Activated CD4-positive, alpha-beta T cell treated with anti-CD3 and anti-CD28 coated beads for 1 hour (primary cell): ENCODE measurements at regions not wholly inside any gene's neighbourhood (a gene's known extent, or its start where the extent isn't known, plus 50 kb on each side); places are given as distances from the start of the nearest gene placed in this dataset.

Experiments used
- DNase-seq: peaks from one replicate; pipeline ENCODE4 v3.0.0-alpha.2; 2020

DNA sequence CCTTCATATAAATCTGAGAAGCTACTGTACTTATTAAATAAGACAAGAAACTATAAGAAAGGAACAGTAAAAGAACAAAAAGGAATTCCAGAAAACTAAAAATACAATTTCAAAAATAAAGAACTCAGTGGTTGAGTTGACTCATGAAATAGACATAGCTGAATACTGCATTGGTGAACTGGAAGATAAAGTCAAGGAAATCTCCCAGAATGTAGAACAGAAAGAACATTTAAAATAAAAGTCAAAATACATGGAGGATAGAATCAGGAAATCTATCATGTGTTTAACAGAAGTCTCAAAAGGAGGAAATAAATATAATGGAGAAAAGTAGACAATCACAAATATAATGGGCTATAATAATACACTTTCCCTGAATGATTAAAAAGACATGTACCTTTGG is 136.4 kb upstream of the PMFBP1 start:
- no peak for DNase-seq

DNA sequence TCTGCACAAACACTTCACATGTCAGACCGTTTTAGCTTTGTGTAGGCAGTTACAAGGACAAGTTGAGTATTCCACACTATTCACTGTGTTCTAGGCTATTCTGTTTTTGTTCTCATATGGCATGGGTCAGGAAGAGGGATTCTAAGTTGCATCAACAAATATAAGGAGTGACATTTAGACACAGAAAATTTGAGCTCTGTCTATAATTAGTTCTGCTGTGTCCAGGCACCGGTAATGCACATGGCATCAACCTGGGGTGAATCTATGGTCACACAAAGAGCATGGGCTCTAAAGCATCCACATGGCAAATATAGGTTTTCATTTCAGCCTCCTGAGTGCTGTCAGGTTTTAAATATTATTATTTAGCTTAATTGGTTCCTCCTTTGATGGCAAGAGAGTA is 130.4 kb upstream of the PMFBP1 start:
- no peak for DNase-seq

DNA sequence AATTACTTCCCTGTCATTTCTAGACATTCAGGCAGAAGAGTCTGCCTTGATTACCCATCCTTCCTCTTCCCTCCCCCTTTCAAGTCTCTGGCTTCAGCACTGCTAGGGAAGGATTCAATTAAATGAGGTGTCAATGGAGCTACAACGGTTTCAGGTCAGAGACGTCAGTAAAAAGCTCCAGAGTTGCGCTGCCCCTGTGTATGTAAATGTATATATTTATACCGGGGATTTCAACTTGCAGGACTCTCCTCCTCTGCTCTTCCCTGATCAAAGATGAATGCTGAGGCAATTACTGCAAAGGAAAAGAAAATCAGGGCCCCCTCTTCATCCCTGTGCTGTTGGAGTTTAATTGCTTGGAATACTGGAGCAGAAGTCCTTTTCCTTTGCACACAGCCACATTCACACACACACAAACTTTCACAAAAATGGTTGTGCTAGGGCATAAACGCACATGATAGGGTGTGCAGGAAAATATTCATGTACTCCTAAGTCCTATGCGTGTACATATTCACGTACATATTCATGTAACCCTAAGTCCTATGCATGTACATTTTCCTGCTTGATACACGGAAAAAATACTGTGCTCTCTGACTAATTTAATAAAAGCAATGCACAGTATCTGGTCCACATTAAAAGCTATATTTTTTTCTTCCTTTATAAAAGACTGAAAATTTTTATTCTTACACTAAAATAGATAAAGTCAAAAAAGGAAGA is 129.7 kb upstream of the PMFBP1 start:
- no peak for DNase-seq

DNA sequence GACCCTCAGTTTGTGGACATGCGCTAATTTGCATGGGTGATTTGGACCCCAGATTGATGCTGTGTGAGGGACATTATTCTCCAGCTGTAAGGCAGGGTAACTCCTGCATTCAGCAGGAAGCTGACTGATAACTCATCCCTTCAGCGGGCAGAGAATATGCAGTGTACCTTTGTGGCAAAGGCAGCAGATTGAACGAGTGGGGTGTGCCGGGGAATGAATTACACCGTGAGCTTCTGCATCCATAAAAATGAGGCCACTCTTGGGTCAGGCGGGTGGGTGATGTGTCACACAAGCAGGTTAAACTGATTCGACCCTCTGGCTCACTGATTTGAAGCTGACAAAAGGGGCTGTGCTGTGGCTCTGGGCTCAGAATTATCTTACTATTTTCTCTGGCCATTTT is 128.9 kb upstream of the PMFBP1 start:
- no peak for DNase-seq

DNA sequence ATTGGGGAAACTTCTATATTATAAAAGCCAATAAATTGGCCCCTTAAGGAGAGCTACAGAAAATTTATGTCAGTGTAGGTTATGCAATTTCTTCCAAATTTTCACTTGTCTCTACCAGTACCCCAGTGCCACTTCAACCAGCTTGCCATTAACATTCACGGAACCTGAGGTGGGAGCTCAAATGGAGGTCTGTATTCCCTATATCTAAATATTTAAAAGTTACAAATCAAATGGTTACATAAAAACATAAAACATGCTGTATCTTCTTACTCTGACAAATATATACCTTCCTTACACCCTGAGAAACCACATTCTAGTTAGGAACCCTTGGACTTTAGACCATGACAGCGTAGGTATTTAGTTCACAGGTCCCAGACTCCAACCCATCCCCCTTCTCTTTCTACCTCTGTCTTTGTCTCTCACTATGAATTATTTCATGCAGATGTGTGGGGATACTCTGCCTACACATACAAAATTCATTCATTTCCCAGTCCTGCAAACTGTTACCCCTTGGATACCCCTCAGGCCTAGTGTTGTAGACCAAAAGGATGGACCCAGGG is 127.8 kb upstream of the PMFBP1 start:
- DNase-seq = no peak

DNA sequence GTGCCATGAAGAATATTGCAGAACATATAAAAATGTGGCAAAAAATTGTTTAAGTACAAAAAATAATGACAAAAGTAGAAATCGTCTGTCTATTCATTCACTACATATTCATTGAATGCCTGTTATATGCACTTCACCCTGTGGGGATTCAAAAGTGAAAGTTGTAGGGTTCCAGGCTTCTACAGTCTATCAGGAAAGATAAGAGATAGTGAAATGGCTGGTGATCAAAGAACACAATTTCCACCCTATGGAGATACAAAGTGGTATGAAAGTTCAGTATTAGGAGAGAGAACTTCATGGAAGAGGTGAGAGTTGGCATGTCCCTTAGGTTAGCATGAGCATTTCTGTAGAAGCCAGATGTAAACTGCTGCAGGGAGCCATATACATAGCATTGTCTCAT is 127.0 kb upstream of the PMFBP1 start:
- DNase-seq = no peak

DNA sequence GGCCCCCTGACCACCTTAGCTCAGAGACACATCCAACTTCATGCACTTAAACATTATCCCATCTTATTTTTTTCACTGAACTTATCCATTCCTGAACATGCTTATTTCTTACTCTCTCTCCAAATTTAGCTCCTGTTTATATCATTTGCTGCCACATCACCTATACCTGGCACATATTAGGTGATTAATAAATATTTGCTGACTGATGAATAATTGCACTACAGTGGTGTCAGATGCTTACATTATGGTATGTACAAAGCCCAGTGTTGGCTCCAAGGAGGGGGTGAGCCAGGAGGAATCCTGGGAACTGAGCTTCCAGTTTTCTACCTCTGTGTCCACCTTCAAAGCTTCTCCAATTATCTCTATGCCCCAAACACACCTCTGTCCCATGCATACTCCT is 124.0 kb upstream of the PMFBP1 start:
- DNase-seq = no peak

DNA sequence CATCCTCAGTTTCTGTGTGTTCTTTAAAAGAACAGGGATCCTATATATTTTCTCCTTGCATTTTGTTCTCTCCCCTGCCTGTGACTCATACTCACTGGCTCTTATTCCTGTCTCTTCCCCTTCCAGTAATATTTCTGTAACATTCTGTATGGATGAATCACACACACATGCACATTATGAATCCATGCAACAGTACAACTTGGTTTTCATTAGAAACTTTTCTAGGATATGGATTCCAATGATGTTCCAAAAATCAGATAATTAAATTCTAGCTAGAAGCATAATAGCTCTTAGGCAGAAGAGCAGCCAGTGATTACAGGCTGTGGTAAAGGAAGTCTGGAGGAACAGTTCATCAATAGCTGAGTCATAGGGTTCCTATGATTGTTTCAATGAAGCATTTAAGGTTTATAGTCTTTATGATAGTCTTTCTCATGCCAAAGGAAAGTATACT is 119.6 kb upstream of the PMFBP1 start:
- no peak for DNase-seq

DNA sequence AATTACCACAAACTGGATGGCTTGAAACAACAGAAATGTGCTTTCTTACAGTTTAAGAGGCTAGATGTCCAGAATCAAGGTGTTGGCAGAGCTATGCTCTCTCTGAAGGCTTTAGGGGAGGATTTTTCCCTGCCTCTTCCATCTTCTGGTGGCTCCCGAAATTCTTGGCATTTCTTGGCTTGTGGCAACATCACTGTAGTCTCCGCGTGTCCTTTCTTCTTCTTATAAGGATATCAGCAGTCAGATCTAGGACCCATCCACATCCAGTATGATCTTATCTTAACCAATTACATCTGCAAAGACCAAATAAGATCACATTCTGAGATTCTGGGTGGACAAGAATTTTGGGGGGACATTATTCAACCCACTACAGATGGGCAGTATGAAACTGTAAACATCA is 119.2 kb upstream of the PMFBP1 start:
- DNase-seq = no peak

DNA sequence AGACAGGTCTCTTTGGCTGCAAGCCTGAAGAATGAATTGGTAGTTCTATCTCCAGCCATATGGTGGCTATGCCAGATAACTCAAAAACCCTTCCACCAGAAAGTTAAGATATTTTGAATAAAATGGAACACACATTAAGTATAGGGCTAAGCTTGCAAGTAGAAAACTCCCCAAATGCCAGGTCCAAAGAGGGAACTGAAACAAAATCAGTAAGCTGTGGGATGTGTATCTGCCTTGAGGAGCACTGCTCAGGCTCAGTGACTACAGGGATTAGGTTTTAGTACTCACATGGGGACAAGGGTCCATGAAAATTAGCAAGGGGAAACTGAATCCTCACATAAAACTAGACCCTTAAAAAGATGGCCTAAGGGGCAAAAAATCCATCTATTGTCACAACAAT is 115.7 kb upstream of the PMFBP1 start:
- DNase-seq = no peak

DNA sequence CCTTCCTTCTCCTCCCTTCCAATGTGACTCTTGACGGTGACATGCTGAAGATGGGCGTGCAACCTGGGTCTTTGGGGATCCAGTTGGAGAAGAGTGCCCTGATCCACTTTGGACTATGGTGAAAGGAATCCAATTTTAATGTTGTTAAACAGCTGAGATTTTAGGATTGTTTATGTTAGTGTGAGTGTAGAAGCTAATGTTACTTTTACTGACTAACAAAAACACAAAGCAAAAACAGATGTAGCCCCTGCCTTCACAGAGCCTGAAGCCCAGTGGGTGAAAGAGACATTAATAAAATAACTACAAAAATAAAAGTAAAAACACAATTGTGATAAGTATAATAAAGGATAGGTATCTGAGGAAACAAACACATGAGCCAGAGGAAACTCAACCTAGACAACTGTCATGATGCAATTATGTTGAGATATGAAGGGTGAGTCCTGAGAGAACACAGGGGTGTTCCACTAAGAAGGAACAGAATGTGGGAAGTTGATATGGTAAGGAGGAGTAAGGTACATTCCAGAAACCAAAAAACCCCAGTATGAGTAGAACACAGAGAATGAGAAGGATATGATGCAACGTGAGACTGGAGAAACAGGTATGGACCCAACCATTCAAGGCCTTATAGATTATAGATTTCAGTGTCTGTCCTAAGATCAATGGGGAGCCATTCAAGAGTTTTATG is 115.1 kb upstream of the PMFBP1 start:
- DNase-seq = no peak

DNA sequence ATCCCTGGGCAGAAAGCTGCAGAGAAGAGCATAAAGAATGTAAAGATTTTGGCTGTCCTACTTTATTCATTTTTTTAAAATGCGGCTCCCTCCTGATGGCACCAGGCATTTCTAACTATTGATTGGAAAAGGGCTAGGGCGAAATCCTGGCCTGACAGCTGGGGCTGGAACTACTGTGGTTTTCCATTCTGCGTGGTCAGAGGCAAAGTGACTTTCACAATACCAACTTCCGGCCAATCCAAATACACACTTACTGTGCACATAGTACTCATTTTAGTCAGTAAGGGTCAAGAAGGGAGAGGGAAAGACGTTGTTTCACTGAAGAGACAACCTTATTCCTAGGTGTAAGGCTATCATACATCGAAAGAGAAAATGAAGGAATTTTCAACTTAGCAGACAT is 113.8 kb upstream of the PMFBP1 start:
- no peak for DNase-seq

DNA sequence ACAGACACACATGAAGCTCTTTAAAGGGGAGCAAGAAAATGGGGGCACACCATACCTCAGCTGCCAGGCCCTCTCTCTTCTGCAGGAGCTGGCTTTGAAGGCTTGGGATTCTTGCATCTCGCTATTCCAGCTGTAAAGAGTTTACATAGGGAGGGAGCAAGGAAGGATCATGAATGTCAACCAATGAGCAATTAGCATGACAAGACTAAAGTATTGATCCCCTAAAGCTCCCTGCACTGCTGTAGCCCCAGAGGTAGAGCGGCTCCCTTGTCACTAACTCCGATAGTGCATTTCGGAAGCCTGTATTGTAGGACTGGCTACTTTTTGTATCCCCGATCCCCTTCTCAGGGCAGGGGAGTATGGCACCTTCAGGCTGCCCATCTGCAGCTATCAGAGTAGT is 113.4 kb upstream of the PMFBP1 start:
- DNase-seq = no peak

DNA sequence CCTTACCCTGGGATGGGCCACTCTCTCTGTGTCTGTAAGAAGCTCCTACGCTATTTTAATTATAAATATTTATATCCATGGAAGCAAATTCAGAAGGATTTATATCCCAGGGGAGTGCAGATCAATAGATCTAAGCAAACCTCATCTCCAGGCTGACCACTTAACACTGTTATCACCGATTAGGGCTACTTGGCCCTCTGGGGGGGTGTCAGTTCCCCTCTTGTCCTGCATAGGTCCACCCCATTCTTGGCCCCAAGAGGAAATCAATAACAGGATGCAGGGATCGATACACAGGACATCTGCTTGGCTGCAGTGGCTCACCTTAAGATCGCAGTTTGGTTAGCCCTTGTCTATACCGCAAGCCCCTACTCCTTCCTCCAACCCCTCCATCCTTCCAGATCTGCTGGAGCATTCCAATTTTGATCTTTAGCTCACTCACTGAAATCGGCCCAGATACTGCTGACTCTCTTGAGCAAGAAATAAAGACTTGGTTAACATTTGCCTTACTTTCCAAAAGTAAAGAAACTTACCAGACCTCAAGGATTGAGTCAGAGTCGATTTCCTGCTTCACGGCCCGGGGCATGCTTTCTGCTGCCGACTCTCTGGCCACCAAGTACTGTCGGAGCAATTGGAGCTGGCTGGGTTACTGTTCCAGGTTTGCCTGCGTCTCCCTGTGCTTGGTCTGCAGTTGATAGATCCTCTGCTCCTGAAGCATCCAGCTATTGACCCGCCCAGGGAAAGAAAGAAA is 112.3 kb upstream of the PMFBP1 start:
- DNase-seq = no peak

DNA sequence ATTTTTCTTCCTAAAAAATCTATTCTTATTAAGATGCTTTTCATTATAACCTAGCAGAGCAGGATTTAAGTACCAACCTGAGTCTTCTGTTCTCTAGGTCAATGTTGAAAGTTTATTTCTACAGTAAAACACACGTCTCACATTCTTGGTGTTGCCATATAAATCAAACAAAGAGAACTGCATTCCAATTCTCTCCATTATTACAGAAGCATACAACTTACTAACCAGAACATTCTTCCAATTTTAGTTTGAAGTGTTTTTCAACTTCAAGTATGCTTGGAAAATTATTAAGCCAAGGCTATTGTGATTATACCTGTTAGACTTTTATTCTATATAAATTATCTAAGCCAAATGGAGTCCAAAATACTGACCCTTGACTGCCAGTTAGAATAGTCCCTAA is 110.4 kb upstream of the PMFBP1 start:
- no peak for DNase-seq

DNA sequence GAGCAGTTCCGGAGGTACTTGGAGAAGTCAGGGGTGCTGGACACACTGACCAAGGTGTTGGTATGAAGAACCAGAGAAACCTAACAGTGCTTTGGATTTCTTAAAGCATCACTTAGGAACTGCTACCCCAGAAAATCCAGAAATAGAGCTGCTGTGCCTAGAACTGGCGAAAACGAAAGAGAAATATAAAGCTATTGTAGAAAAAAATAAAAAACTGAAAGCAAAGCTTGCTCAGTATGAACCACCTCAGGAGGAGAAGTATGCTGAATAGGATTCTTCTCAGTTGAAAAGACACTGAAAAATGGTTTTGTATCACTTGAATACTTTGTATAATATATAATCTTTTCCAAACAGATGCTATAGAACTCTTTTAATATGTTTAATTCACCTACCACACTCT is 106.3 kb upstream of the PMFBP1 start:
- no peak for DNase-seq

DNA sequence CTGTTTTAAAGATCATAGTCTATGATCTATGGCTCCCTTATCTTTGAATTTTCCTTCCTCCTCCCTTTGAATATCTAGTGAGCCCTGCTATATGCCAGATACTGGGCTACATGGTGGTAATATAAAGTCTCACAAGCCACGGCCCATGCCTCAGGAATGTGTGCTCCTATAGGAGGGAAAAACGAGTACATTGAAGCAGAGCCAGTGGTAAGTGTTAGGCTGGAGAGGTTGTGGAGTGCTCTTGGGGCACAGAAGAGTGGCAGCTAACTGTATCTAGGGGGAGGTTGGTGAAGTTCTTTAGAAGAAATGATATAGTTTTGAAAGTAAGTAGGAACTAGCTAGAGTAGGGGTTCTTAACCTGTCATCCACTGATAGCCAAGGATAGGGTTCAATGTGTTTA is 105.8 kb upstream of the PMFBP1 start:
- DNase-seq = no peak

DNA sequence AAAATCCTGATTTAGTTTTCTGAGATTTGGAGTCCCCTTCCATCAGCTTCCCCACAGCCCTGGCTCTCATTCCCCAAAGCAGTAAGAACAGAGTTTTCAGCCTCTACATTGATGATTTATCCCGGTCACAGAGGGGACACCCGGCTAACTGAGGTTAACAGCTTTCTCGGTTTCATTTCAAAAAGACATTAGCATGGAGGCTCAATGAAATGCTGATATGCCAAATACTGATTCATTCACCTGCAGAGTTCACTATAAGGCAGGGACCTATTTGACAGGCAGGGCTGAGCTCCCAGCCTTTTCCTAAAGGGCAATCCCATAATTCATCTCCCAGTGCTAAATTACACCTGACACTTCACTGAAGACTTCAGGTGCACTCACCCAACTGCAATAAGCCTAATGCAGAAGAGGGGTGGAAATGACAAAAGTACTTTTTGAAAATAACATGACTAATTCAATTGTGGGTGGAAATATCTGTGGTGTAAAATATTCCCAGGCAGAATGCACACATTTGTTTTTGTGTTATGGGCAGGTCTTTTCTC is 99.8 kb upstream of the PMFBP1 start:
- no peak for DNase-seq

DNA sequence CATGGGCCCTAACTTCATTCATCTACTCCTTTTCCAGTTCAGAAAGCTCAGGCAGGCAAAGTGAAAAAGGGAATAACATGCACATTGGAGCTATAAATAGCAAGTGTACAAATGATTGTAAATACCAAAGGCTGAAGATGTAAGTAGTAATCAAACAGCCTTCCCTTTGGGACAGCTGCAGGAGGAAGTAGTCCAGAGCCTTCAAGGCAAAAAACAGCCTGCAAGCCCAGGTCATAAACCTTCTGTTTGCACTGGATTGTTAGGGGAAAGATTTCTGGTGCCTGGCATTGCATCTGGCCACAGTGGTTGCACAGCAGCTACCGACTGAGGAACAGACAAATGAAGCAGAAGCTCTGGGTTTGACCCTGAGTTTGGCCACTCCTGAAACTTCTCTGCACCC is 98.6 kb upstream of the PMFBP1 start:
- no peak for DNase-seq

DNA sequence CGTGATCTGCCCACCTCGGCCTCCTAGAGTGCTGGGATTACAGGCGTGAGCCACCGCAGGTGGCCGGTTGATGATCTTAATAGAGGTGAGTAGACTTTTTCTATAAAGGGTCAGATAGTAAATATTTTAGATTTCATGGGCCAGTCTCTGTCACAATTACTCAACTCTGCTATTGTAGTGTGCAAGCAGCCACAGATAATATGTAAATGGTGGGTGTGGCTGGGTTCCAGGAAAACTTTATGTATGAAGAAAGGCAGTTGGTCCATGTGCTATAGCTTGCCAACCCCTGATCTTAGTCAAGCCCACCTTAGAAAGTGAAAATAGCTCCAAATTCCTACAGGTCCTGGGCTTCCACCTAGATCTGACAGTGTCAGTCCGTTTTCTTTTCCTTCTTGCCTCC is 94.9 kb upstream of the PMFBP1 start:
- no peak for DNase-seq

DNA sequence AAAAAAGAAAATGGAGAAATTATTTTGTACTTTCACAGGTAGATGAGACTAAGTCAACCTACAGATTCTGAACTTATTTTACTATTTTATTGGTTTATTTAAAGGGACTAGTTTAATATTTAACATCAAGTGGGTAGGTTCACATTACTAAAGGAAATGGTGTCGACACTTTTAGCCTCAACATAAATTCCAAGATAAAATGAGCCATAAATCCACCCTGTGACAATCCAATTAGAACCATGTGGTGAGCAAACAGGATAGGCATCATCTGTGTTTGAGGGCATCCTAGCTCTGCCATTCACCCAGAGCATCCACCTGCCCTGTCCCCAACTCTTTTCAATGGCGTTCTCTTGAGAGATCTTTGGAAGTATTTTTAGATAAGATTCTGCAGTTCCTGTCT is 92.8 kb upstream of the PMFBP1 start:
- DNase-seq = no peak

DNA sequence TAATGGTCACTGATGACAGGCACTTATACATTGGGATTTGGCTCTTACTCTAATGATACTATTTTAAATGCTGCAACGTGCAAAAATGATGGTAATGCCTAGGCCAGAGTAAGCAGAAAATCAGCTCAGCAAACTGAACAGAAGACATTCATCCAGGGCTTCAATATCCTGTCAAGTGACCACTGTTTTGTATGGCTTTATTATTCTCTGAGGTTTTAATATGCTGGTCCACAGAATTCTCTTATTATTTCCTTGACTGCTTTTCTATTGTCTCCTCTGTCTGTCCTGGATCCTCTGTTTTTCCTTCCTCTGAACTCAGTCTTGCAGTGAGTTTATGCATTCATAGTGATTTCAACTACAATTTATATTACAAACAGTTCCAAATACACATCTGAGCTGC is 90.8 kb upstream of the PMFBP1 start:
- DNase-seq = no peak

DNA sequence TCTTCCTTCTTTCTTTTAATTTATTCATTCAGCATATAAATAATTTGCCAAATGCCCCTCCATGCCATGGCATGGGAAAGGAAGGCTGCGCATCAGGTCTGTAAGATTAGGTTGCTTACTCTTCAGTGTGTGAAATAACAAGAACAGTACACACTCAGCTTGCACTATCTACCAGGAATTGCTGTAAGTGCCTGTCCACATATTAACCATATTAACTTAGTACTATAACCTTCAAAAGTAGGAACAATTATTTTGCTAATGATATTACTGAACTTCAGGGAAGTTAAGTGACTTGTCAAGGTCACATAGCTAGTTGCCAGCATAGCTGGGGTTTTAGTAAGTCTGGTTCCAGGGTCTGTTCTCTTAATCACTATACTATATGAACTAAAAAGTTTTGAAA is 89.2 kb upstream of the PMFBP1 start:
- DNase-seq = no peak
